ENCODE measurements at regions not wholly inside any gene's neighbourhood (a gene's known extent, or its start where the extent isn't known, plus 50 kb on each side); places are given as distances from the start of the nearest gene placed in this dataset.

- FAIRE-seq, result no peak
These were observed 193.7 kb downstream of the PIK3R1 start for GRCh38 chr5:68409259-68409658.

GRCh38 chr5:68411161-68411560, 195.6 kb downstream of the PIK3R1 start:
- FAIRE-seq, result no peak

GRCh38 chr5:68415177-68416085, 199.9 kb downstream of the PIK3R1 start:
- no peak for FAIRE-seq

- FAIRE-seq, result no peak
These were observed 201.2 kb downstream of the PIK3R1 start for GRCh38 chr5:68416714-68417113.

- no peak for FAIRE-seq
These were observed 202.6 kb downstream of the PIK3R1 start for GRCh38 chr5:68418201-68418600.

- no peak for FAIRE-seq
These were observed 203.1 kb downstream of the PIK3R1 start for GRCh38 chr5:68418680-68419079.

- no peak for FAIRE-seq
These were observed 203.6 kb downstream of the PIK3R1 start for GRCh38 chr5:68419081-68419636.

GRCh38 chr5:68419637-68420452, 204.3 kb downstream of the PIK3R1 start:
- FAIRE-seq, result no peak

- no peak for FAIRE-seq
These were observed 205.2 kb downstream of the PIK3R1 start for GRCh38 chr5:68420476-68421344.

GRCh38 chr5:68421485-68422220, 206.1 kb downstream of the PIK3R1 start:
- FAIRE-seq, result no peak

GRCh38 chr5:68423154-68423811, 207.7 kb downstream of the PIK3R1 start:
- FAIRE-seq, result no peak

- no peak for FAIRE-seq
These were observed 209.4 kb downstream of the PIK3R1 start for GRCh38 chr5:68424799-68425537.

- FAIRE-seq, result no peak
These were observed 211.0 kb downstream of the PIK3R1 start for GRCh38 chr5:68426586-68426985.

GRCh38 chr5:68428231-68428811, 212.8 kb downstream of the PIK3R1 start:
- no peak for FAIRE-seq

- no peak for FAIRE-seq
These were observed 214.0 kb downstream of the PIK3R1 start for GRCh38 chr5:68429510-68429909.

GRCh38 chr5:68430279-68430678, 214.7 kb downstream of the PIK3R1 start:
- FAIRE-seq, result no peak

GRCh38 chr5:68431186-68431585, 215.6 kb downstream of the PIK3R1 start:
- FAIRE-seq, result no peak

GRCh38 chr5:68431601-68432337, 216.2 kb downstream of the PIK3R1 start:
- FAIRE-seq, result no peak

- no peak for FAIRE-seq
These were observed 217.1 kb downstream of the PIK3R1 start for GRCh38 chr5:68432682-68433081.

Data from G401.6 (cell line).